ENCODE measurements at regions not wholly inside any gene's neighbourhood (a gene's known extent, or its start where the extent isn't known, plus 50 kb on each side); places are given as distances from the start of the nearest gene placed in this dataset.
"Not testable (repeated sequence)": the region's sequence is repeated elsewhere in the genome, so short reads cannot be mapped to it uniquely, and the experiment has no call there.

- H3K4me3 ChIP-seq (ENCODE audit: control insufficient read depth, low read depth, low read length): no peak overlapping the region
- TF ChIP-seq CTCF (IDR thresholded peaks at IDR 0.05; ENCODE audit: control insufficient read depth, insufficient read depth, low read depth, low read length, missing control alignments): no peak
- no peak for DNase-seq (ENCODE audit: low read depth)
These were observed 145.7 kb upstream of the ADAMTS3 start for GRCh38 chr4:72714482-72715279.

- no peak for DNase-seq (ENCODE audit: low read depth)
These were observed 144.0 kb upstream of the ADAMTS3 start for GRCh38 chr4:72712997-72713396.

GRCh38 chr4:72709475-72709874, 140.5 kb upstream of the ADAMTS3 start:
- no peak overlapping the region for H3K4me3 ChIP-seq (ENCODE audit: control insufficient read depth, low read depth, low read length)
- no peak for DNase-seq (ENCODE audit: low read depth)
- TF ChIP-seq CTCF (IDR thresholded peaks at IDR 0.05; ENCODE audit: control insufficient read depth, insufficient read depth, low read depth, low read length, missing control alignments): no peak

More at GRCh38 chr4:72712997-72713396, 144.0 kb upstream of the ADAMTS3 start:
- no peak overlapping the region for H3K4me3 ChIP-seq (ENCODE audit: control insufficient read depth, low read depth, low read length)
- TF ChIP-seq CTCF (IDR thresholded peaks at IDR 0.05; ENCODE audit: control insufficient read depth, insufficient read depth, low read depth, low read length, missing control alignments): no peak

- TF ChIP-seq CTCF (IDR thresholded peaks at IDR 0.05; ENCODE audit: control insufficient read depth, insufficient read depth, low read depth, low read length, missing control alignments): no peak
- H3K4me3 ChIP-seq (ENCODE audit: control insufficient read depth, low read depth, low read length): no peak overlapping the region
- no peak for DNase-seq (ENCODE audit: low read depth)
These were observed 137.7 kb upstream of the ADAMTS3 start for GRCh38 chr4:72706684-72707083.

GRCh38 chr4:72704925-72705640, 136.1 kb upstream of the ADAMTS3 start:
- H3K4me3 ChIP-seq (ENCODE audit: control insufficient read depth, low read depth, low read length); DNase-seq (ENCODE audit: low read depth): not testable (repeated sequence)

GRCh38 chr4:72702948-72703347, 133.9 kb upstream of the ADAMTS3 start:
- TF ChIP-seq CTCF (IDR thresholded peaks at IDR 0.05; ENCODE audit: control insufficient read depth, insufficient read depth, low read depth, low read length, missing control alignments): no peak
- no peak overlapping the region for H3K4me3 ChIP-seq (ENCODE audit: control insufficient read depth, low read depth, low read length)
- DNase-seq (ENCODE audit: low read depth): no peak

All from AG09309 (cell line).